BJ (cell line): ENCODE measurements at regions not wholly inside any gene's neighbourhood (a gene's known extent, or its start where the extent isn't known, plus 50 kb on each side); places are given as distances from the start of the nearest gene placed in this dataset.

Experiments
- CTCF ChIA-PET: fragments of 350-600 bp; formaldehyde crosslinking; extraction: SDS; loops from one replicate; lab custom pipeline; 2021; ENCODE audit warnings: antibody characterized with exemption, inconsistent platforms; lab: Yijun Ruan, JAX
- POLR2A ChIA-PET: fragments of 300-600 bp; sonication (Branson Sonifier 250); formaldehyde crosslinking; extraction: SDS; loops from one replicate; lab custom pipeline; 2021; ENCODE audit warnings: antibody characterized with exemption; lab: Charles Lee
- DNase-seq: peaks from one replicate; pipeline ENCODE4 v3.0.0-alpha.2; 2011; ENCODE audit warnings: low read depth
- H3K27me3 ChIP-seq: 2 replicates; pipeline ENCODE4 v1.6.0; 2011; ENCODE audit warnings: low read length; ENCODE audit not compliant: control insufficient read depth, insufficient read depth
- H3K36me3 ChIP-seq: 2 replicates; pipeline ENCODE4 v1.5.1; 2011; ENCODE audit warnings: low read length; ENCODE audit not compliant: control insufficient read depth, insufficient read depth
- H3K4me3 ChIP-seq: 2 replicates; pipeline ENCODE4 v1.5.1; 2011; ENCODE audit warnings: low read depth, mild to moderate bottlenecking, control low read depth, low read length
- TF ChIP-seq, protein P1 (sequence below): IDR thresholded peaks from 2 replicates; pipeline ENCODE4 v1.5.1; 2011; ENCODE audit warnings: low read depth, mild to moderate bottlenecking, control low read depth, inconsistent platforms, low read length, moderate library complexity; ENCODE audit not compliant: insufficient read depth

DNA sequence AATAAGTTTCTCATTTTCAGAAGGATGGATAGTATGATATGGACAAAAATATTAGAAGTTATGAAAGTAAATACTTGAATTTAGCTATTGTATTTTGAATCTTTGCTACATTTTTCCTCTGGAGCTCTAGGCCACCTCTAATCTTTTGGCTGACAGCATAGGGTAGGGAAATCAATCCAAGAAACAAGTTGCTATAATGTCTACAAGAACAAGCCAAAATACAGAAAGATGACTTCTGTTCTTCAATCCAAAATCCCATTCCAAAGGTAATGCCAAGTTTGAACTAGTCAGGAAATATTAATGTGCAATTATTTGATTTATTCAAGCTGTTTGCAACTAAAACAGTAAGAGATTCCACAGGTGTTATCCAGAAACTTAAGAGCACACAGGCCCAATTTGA, 1323.1 kb downstream of the ADGRL3 start:
- CTCF ChIA-PET = no interaction called here
- H3K4me3 ChIP-seq = no peak overlapping the region
- no peaks in the 10 kb centered on the region for H3K27me3 ChIP-seq
- H3K36me3 ChIP-seq = no peaks in the 10 kb centered on the region
- POLR2A ChIA-PET = no interaction called here
- no peak for DNase-seq
- TF ChIP-seq, protein P1, sequence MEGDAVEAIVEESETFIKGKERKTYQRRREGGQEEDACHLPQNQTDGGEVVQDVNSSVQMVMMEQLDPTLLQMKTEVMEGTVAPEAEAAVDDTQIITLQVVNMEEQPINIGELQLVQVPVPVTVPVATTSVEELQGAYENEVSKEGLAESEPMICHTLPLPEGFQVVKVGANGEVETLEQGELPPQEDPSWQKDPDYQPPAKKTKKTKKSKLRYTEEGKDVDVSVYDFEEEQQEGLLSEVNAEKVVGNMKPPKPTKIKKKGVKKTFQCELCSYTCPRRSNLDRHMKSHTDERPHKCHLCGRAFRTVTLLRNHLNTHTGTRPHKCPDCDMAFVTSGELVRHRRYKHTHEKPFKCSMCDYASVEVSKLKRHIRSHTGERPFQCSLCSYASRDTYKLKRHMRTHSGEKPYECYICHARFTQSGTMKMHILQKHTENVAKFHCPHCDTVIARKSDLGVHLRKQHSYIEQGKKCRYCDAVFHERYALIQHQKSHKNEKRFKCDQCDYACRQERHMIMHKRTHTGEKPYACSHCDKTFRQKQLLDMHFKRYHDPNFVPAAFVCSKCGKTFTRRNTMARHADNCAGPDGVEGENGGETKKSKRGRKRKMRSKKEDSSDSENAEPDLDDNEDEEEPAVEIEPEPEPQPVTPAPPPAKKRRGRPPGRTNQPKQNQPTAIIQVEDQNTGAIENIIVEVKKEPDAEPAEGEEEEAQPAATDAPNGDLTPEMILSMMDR = no peak

DNA sequence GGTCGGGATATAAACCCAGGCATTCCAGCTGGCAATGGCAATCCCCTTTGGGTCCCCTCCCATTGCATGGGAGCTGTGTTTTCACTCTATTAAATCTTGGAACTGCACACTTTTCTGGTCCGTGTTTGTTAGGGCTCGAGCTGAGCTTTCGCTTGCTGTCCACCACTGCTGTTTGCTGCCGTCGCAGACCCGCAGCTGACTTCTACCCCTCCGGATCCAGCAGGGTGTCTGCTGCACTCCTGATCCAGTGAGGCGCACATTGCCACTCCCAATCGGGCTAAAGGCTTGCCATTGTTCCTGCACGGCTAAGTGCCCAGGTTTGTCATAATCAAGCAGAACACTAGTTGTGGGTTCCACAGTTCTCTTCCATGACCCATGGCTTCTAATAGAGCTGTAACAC, 1322.1 kb downstream of the ADGRL3 start:
- no peak for DNase-seq
- Histone ChIP-seq H3K36me3 (no peaks in the 10 kb centered on the region), H3K4me3 (no peak overlapping the region), H3K27me3 (no peaks in the 10 kb centered on the region)
- TF ChIP-seq, protein P1 = no peak
- ChIA-PET CTCF (no interaction called here), POLR2A (no interaction called here)

DNA sequence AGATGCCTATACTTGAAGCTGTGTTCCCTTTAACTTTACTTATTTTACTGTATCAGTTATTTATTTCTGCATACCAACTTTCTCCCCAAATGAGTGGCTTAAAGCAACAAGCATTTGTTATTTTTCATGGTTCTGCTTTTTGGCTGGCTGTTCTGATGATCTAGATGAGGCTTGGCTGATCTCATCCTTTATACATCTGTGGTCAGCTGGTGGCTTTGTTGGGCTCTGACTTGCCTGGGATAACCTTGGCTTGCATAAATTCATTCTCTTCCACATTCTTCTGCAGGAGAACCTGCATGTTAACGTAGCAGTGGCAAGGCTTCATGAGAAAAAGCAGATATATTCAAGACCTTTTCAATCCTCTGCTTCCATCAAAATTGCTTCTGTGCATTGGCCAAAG, 1317.6 kb downstream of the ADGRL3 start:
- Histone ChIP-seq H3K4me3 (no peak overlapping the region), H3K36me3 (no peaks in the 10 kb centered on the region), H3K27me3 (no peaks in the 10 kb centered on the region)
- TF ChIP-seq, protein P1 = no peak
- CTCF ChIA-PET = interaction anchor here (0.5 kb wide), 1 partner anchor 469 kb away, joined by 3 read pairs; no protein-coding TSS in a partner anchor
- no peak for DNase-seq
- POLR2A ChIA-PET = no interaction called here

GRCh38 chr4:62513306-62513705, 1313.2 kb downstream of the ADGRL3 start:
- TF ChIP-seq, protein P1 = no peak
- POLR2A ChIA-PET = no interaction called here

DNA sequence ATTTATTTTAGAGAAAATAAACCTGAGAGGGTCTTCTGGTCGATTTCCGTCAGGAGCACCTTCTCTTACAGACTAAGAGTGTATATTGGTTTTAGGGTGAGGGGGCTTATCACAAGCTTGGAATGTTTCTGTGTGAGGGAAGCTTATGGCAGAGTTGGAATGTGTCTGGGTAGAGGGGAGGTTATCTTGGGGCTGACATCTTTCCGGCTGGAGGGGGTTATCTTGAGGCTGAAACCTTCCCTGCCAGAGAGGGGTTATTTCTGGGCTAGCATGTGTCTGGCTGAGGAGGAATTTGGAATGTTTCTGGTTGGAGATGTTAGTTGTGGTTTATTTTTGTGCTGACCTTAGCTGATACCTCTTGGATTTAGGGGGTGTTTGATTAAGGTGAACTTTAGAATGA, 1312.1 kb downstream of the ADGRL3 start:
- no peak overlapping the region for H3K4me3 ChIP-seq
- no peaks in the 10 kb centered on the region for H3K36me3 ChIP-seq
- TF ChIP-seq, protein P1 = no peak
- DNase-seq = no peak
- POLR2A ChIA-PET = no interaction called here
- no peaks in the 10 kb centered on the region for H3K27me3 ChIP-seq
- CTCF ChIA-PET = no interaction called here

More at GRCh38 chr4:62513306-62513705, 1313.2 kb downstream of the ADGRL3 start:
- Histone ChIP-seq H3K36me3 (no peaks in the 10 kb centered on the region), H3K4me3 (no peak overlapping the region), H3K27me3 (no peaks in the 10 kb centered on the region)
- no peak for DNase-seq
- CTCF ChIA-PET = no interaction called here
